Stimulated activated effector memory CD8-positive, alpha-beta T cell treated with anti-CD3 and anti-CD28 coated beads, Interleukin-12 subunit alpha, Interleukin-12 subunit beta, amount 100 ng/mL, for 72 hours (primary cell): ENCODE measurements at regions not wholly inside any gene's neighbourhood (a gene's known extent, or its start where the extent isn't known, plus 50 kb on each side); places are given as distances from the start of the nearest gene placed in this dataset.
"Not testable (repeated sequence)": the region's sequence is repeated elsewhere in the genome, so short reads cannot be mapped to it uniquely, and the experiment has no call there.

Experiments used
- ATAC-seq: fragments of 150-1000 bp; cut with Tn5 transposase; 2 replicates; pipeline ENCODE4 v1.10.0; 2021
- DNase-seq, 2 donors: peaks; one replicate each; pipeline ENCODE4 v3.0.0; 2021 to 2022; ENCODE audit warnings: low spot score in 2 of 2
- H3K27ac Mint-ChIP-seq: one replicate; pipeline ENCODE4 v1.8.0; 2022; ENCODE audit warnings: mild to moderate bottlenecking, mixed read lengths
- H3K36me3 Mint-ChIP-seq: one replicate; pipeline ENCODE4 v1.8.0; 2022; ENCODE audit warnings: mild to moderate bottlenecking, mixed read lengths
- H3K4me1 Mint-ChIP-seq: one replicate; pipeline ENCODE4 v1.8.0; 2022; ENCODE audit warnings: mixed read lengths
- H3K4me3 Mint-ChIP-seq: one replicate; pipeline ENCODE4 v1.8.0; 2022; ENCODE audit warnings: mild to moderate bottlenecking, mixed read lengths
- H3K9me3 Mint-ChIP-seq: one replicate; pipeline ENCODE4 v1.8.0; 2022; ENCODE audit warnings: mixed read lengths

DNA sequence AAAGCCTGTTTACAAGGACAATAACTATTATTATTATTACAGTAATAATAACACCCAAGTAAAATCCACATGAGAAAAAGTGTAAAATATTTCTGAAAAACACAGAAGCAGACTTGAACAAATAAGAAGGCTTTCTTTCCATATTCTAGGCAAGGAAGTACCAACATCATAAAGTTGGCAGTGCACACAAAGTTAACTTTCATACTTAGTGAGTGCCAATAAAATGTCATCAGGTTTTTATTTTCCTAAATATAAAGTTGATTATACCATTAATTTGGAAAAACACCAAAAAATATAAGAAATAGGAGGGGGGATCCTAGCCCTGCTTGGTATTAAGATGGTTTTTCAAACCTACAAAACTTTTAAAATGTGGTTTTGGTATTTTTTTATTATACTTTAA, 161.4 kb downstream of the PRELID2 start:
- Mint-ChIP-seq H3K36me3 (no peaks in the 10 kb centered on the region), H3K4me3 (no peak overlapping the region), H3K9me3 (no peaks in the 10 kb centered on the region), H3K27ac (no peak overlapping the region), H3K4me1 (no peaks in the 10 kb centered on the region)
- ATAC-seq: no peak
- DNase-seq: no peak

DNA sequence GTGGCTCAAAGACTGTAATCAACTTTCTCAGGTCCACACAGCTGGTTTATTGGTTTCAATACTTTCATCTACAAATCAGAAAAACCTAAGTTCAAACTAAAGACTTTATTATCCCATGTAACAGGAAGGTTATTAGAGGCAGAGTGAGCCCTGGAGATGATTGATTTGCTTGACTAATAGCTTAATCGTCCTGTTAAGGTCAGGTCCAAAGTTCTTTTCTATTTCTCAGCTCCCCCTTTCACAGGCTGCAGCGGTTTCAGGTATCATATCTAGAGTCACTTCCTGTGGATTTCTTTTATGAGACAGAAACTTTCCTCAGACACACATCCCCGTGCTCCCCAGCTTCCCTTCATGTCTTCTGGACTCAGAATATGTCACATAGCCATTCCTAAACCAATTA, 166.4 kb downstream of the PRELID2 start:
- H3K27ac Mint-ChIP-seq: no peak overlapping the region
- H3K4me1 Mint-ChIP-seq: no peaks in the 10 kb centered on the region
- ATAC-seq (no peak), DNase-seq (no peak)
- no peak overlapping the region for H3K4me3 Mint-ChIP-seq
- no peaks in the 10 kb centered on the region for H3K36me3 Mint-ChIP-seq
- no peaks in the 10 kb centered on the region for H3K9me3 Mint-ChIP-seq

DNA sequence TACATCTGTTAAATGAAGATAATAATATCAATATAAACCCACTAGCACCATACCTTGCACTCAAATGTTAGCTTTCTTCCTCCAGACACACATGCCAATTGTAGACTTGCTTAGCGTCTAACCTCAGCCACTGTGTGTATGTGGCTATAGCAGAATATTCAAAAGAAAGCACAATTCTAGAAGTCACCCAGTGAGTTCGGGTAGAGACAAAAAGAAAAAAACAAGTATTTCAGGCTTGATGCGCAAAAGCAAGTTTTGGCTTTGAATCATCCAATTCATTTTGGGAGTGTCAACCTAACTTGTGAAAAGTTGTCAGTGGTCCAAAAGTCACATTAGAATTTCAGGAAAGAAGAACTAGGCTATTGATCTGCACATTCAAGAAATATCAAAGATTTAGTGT, 167.4 kb downstream of the PRELID2 start:
- H3K27ac Mint-ChIP-seq: no peak overlapping the region
- no peaks in the 10 kb centered on the region for H3K9me3 Mint-ChIP-seq
- no peak for ATAC-seq
- no peak overlapping the region for H3K4me3 Mint-ChIP-seq
- no peak for DNase-seq
- H3K4me1 Mint-ChIP-seq: no peaks in the 10 kb centered on the region
- no peaks in the 10 kb centered on the region for H3K36me3 Mint-ChIP-seq

DNA sequence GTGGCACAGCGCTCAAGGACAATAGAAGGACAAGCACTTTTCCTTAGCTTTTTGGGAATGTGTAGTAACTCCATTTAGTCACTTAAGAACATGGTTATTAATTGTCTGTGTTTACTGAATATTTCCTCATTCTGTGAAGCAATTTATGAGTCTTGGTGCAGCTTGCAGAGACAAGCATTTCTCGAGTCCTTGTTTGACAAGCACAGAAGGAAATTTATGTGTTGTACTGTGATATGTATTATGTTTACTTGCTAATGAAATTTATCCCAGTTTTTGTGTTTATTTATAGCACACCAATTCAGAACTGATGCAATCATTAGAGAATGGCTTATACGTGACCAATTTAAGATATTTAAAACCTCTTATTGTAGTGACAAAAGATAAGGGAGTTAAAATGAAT, 168.6 kb downstream of the PRELID2 start:
- DNase-seq (no peak), ATAC-seq (no peak)
- H3K4me1 Mint-ChIP-seq: no peaks in the 10 kb centered on the region
- no peak overlapping the region for H3K4me3 Mint-ChIP-seq
- no peaks in the 10 kb centered on the region for H3K9me3 Mint-ChIP-seq
- H3K36me3 Mint-ChIP-seq: no peaks in the 10 kb centered on the region
- H3K27ac Mint-ChIP-seq: no peak overlapping the region

DNA sequence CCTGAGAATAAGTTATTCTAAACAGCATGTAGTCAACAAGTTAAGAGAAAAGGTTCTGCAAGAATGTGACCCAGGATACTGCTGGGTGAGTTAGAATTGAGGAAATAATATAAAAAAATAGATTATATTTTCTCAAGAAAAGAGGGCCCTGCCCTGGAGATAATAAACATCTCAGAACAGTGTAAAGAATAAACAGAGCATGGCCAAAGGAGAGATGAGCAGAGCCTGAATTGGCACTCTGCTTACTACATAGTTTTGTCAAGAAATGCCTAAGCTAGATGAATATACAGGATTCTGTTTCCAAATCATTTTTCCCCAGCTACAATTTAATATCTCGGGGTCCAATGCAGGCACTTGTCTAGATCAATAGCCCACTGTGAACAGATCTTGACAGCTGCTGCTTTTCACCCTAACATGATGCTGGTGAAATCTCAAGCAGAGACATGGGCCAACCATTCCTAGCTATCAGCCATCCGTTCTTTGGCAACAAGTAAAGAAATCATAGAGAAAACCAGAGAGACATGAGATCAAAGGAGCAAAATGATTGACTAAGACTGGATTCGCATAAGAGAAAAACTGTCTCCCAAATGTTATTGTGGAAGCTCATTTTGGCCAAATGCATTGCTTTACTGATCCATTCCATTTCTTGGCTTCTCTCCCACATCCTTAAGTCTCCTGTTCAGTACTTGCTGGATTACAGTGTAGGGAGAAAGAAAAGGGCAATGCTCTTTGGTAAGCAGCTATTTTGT, 173.2 kb downstream of the PRELID2 start:
- Mint-ChIP-seq H3K9me3 (no peaks in the 10 kb centered on the region), H3K27ac (no peak overlapping the region), H3K4me1 (no peaks in the 10 kb centered on the region), H3K4me3 (no peak overlapping the region), H3K36me3 (no peaks in the 10 kb centered on the region)
- DNase-seq: no peak
- no peak for ATAC-seq

DNA sequence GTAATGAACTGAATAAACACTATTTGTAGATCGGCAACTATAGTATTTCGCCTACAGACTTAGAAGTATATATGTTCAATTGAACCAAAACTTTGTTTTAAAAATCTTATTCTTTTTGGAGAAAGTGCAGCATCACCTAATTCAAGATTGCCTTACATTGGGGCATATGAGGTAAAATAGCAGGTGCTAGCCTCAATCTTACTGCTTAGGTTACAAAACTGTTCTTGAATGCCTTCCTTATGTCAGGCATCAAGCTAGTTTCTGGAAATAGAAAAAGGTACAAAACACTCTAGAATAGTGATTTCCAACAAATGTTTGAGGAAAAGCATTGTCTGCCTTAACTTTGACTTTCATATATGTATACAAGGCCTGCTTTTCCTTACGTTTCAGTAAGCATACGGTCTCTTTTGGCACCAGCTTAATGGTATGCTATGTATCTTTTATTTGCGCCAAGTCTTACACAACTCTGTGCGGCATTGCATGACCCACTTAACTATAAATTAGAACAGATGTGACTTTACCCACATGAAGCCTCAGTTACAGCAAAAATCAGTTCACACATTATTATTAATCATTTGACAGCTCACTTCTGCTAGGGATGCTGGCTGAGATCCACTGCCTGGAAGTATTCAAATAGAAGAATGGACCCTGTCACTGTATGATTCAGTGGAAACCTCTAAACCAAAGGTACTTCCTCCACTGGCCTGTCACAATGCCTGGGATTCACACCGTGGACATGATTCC, 174.1 kb downstream of the PRELID2 start:
- Mint-ChIP-seq H3K27ac (no peak overlapping the region), H3K4me1 (no peaks in the 10 kb centered on the region), H3K9me3 (no peaks in the 10 kb centered on the region)

DNA sequence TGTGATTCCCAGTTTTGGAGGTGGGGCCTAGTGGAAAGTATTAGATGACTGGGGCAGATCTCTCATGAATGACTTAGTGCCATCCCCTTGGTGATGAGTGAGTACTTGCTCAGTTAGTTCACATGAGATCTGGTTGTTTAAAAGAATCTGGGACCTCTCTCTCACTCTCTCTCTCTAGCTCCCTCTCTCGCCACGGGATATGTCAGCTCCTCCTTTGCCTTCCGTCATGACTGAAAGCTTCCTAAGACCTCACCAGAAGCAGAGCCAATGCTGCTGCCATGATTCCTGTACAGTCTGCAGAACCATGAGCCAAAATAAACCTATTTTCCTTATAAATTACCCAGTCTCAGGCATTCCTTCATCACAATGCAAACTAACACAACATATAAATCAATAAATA, 176.7 kb downstream of the PRELID2 start:
- no peaks in the 10 kb centered on the region for H3K4me1 Mint-ChIP-seq
- no peak overlapping the region for H3K27ac Mint-ChIP-seq
- no peaks in the 10 kb centered on the region for H3K36me3 Mint-ChIP-seq
- H3K9me3 Mint-ChIP-seq: peaks cover 4% of the 10 kb centered on the region
- H3K4me3 Mint-ChIP-seq: no peak overlapping the region
- no peak for ATAC-seq
- no peak for DNase-seq

More for the DNA sequence above, 174.1 kb downstream of the PRELID2 start:
- H3K36me3 Mint-ChIP-seq: no peaks in the 10 kb centered on the region
- no peak for DNase-seq
- ATAC-seq: no peak
- H3K4me3 Mint-ChIP-seq: no peak overlapping the region

DNA sequence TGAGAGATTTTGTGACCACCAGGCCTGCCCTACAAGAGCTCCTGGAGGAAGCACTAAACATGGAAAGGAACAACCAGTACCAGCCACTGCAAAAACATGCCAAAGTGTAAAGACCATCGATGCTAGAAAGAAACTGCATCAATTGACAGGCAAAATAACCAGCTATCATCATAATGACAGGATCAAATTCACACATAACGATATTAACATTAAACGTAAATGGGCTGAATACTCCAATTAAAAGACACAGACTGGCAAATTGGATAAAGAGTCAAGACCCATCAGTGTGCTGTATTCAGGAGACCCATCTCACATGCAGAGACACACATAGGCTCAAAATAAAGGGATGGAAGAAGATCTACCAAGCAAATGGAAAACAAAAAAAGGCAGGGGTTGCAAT, 182.4 kb downstream of the PRELID2 start:
- peaks cover 14% of the 10 kb centered on the region for H3K9me3 Mint-ChIP-seq
- not testable (repeated sequence) for DNase-seq, H3K27ac Mint-ChIP-seq, H3K4me1 Mint-ChIP-seq, ATAC-seq, H3K4me3 Mint-ChIP-seq, H3K36me3 Mint-ChIP-seq

DNA sequence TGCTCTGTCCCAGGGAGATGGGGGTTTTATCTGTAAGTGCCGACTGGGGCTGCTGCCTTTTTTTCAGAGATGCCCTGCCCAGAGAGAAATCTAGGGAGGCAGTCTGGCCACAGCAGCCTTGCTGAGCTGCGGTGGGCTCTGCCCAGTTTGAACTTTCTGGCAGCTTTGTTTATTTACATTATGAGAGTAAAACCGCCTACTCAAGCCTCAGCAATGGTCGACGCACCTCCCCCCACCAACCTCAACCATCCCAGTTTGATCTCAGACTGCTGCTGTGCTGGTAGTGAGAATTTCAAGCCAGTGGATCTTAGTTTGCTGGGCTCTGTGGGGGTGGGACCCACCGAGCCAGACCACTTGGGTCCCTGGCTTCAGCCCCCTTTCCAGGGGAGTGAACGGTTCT, 188.0 kb downstream of the PRELID2 start:
- H3K36me3 Mint-ChIP-seq, ATAC-seq, H3K4me3 Mint-ChIP-seq, H3K4me1 Mint-ChIP-seq, H3K27ac Mint-ChIP-seq, DNase-seq: not testable (repeated sequence)
- H3K9me3 Mint-ChIP-seq: peaks cover 19% of the 10 kb centered on the region

DNA sequence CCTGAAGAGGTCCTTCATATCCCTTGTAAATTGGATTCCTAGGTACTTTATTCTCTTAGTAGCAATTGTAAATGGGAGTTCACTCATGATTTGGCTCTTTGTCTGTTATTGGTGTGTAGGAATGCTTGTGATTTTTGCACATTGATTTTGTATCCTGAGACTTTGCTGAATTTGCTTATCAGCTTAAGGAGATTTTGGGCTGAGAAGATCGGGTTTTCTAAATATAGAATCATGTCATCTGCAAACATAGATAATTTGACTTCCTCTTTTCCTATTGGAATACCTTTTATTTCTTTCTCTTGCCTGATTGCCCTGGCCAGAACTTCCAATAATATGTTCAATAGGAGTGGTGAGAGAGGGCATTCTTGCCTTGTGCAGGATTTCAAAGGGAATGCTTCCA, 191.9 kb downstream of the PRELID2 start:
- not testable (repeated sequence) for ATAC-seq, H3K36me3 Mint-ChIP-seq, H3K27ac Mint-ChIP-seq, DNase-seq, H3K4me3 Mint-ChIP-seq, H3K4me1 Mint-ChIP-seq
- H3K9me3 Mint-ChIP-seq: peaks cover 22% of the 10 kb centered on the region

DNA sequence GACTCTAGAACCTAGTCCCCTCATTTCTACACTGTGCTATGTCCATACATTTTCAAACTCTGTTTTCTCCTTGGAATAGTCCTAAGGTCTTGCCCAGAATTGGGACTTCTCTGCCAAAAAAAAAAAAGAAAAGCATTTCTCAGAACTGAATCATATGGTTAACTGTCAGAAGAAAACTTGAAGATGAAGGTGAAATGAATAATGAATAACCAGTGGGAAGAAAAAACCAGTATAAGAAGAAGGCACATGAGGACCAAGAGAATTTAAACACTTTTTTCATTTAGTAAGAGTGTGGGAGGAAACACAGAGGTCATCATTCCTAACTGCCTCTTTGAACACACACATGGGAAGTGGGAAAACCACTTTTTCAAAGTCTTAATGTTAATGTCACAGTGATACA, 197.7 kb downstream of the PRELID2 start:
- Mint-ChIP-seq H3K4me1 (no peaks in the 10 kb centered on the region), H3K27ac (no peak overlapping the region), H3K9me3 (peaks cover 8% of the 10 kb centered on the region), H3K4me3 (no peak overlapping the region), H3K36me3 (no peaks in the 10 kb centered on the region)
- ATAC-seq: no peak
- no peak for DNase-seq

DNA sequence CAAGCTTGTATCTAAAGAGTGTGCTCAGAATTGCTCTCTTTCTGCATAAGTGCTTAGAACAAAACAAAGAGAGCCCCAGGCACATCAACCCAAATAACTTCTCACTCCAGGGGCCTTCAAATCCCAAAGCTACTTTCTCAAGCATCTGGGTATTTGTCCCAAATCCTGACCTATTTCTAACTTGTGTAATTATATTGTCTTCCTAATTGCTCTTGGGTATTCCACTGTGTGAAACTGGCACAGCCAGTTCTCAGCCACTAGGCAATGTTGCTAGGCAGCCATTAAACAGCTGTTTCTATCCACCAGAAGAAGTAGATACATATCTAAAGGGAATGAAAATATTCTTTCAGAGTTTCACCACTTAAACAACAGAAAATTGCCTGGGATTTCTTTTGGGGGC, 198.8 kb downstream of the PRELID2 start:
- ATAC-seq (no peak), DNase-seq (no peak)
- no peaks in the 10 kb centered on the region for H3K36me3 Mint-ChIP-seq
- H3K27ac Mint-ChIP-seq: no peak overlapping the region
- H3K4me3 Mint-ChIP-seq: no peak overlapping the region
- H3K9me3 Mint-ChIP-seq: peaks cover 8% of the 10 kb centered on the region
- no peaks in the 10 kb centered on the region for H3K4me1 Mint-ChIP-seq

DNA sequence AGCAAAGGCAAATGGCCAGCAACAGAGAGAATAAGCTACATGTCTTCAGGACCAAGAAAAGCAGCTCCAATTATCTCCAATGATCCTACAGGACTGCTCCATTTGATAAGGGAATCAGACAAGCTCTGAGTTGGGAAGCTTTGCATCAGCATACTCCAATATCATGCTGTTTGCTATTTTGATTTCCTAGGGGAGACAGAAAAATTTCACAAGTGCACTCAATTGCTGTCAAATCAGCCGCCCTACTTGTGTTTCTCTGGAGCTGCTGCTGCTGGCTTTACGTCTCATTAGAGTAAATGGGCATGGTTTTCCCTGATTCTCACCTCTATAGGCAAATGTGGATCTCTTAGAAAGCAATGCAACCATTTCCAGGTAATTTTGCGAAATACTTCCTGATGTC, 201.7 kb downstream of the PRELID2 start:
- no peaks in the 10 kb centered on the region for H3K36me3 Mint-ChIP-seq
- H3K27ac Mint-ChIP-seq: no peak overlapping the region
- no peak for DNase-seq
- H3K4me1 Mint-ChIP-seq: no peaks in the 10 kb centered on the region
- peaks cover 2% of the 10 kb centered on the region for H3K9me3 Mint-ChIP-seq
- no peak overlapping the region for H3K4me3 Mint-ChIP-seq
- no peak for ATAC-seq

DNA sequence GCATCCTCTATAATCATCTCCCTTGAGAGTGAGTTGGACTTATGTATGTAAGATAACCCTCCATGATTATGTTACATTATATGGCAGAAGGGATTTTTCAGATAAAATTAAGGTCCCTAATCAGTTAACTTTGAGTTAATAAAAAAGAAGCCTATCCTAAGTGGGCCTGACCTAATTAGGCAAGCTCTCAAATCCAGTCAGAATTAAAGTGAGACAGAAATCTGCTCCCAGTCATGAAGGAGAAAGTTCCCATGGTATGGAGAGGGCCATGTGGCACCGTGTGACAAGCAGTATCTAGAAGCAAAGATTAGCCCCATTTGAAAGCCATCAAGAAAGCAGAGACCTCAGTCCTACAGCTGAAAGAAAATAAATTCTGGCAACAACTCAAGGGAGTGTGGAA, 202.4 kb downstream of the PRELID2 start:
- H3K27ac Mint-ChIP-seq: no peak overlapping the region
- no peak for DNase-seq
- H3K9me3 Mint-ChIP-seq: no peaks in the 10 kb centered on the region
- no peak for ATAC-seq
- H3K4me1 Mint-ChIP-seq: no peaks in the 10 kb centered on the region
- H3K36me3 Mint-ChIP-seq: no peaks in the 10 kb centered on the region
- H3K4me3 Mint-ChIP-seq: no peak overlapping the region

DNA sequence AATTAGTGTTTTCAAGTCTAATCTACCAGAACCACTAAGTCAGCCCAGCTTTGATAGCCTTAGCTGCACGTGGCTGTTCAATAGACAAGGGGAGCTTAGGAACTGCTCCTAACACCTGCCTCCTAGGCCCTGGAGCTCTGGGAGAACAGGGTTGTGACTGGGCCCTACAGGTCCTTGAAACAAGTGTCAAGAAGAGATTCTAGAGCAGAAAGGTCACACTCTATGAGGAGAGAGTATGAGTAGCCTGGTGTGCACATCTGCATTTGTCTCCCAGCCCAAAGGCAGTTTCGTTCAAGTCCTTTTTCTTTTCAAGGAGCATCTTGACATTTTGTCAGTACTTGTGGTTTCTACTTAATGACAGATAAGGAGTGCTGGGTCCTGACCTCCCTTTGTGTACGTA, 206.1 kb downstream of the PRELID2 start:
- DNase-seq: no peak
- Mint-ChIP-seq H3K36me3 (no peaks in the 10 kb centered on the region), H3K4me3 (no peak overlapping the region), H3K9me3 (peaks cover 3% of the 10 kb centered on the region), H3K27ac (no peak overlapping the region), H3K4me1 (no peaks in the 10 kb centered on the region)
- no peak for ATAC-seq

DNA sequence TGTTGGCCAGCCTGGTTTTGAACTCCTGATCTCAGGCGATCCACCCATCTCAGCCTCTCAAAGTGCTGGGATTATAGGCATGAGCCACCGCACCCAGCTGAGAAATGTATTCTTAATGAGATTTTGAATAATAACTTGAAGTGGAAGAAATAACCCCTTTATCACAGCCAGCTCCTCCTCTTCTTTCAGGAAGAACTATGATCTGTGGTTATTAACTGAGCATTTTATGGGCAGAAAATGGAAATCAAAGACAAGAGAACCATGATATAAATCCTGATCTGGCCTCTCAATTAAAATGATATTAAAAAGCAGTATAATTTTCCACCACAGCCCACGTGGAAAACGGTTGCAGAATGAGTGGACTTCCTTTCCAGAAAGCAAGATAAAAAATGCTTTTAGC, 206.6 kb downstream of the PRELID2 start:
- Mint-ChIP-seq H3K4me1 (no peaks in the 10 kb centered on the region), H3K4me3 (no peak overlapping the region), H3K9me3 (peaks cover 3% of the 10 kb centered on the region), H3K36me3 (no peaks in the 10 kb centered on the region), H3K27ac (no peak overlapping the region)
- no peak for DNase-seq
- ATAC-seq: no peak
